Heart left ventricle (tissue), 13 donors: ENCODE measurements at regions not wholly inside any gene's neighbourhood (a gene's known extent, or its start where the extent isn't known, plus 50 kb on each side); places are given as distances from the start of the nearest gene placed in this dataset.

ENCODE experiments used
- CTCF ChIP-seq, 12 donors: fragments of 200-600 bp; sonication (generic) in 4 of 12; IDR thresholded peaks; one replicate each; pipeline versions ENCODE4 v1.5.0 to v1.8.0; 2018 to 2022; ENCODE audit warnings: antibody characterized with exemption in 12 of 12, mild to moderate bottlenecking in 5 of 12
- POLR2A ChIP-seq, 2 donors: fragments of 450-650 bp; IDR thresholded peaks; one replicate each; pipeline ENCODE4 v1.6.1; 2017; ENCODE audit warnings: antibody characterized with exemption in 2 of 2, mild to moderate bottlenecking in 2 of 2, moderate library complexity in 2 of 2
- donor health status: ischemic (EF 13 %, LVEDD 7.1; RV severe dilation, severe dysfunction).
- donor health status: DM: no; HTN: yes; CAD: no.
- donor health status: DM: no; HTN: no; CAD: no.
- donor health status: ischemic (EF 25% LVEDD 6.9; RV normal size, moderate dysfunction).
- donor health status: ischemic (EF 25% LVEDD 5.7; RV mildly dilated, moderate dysfunction).
- donor health status: ischemic (EF 35%, LVEDD 5.7; RV mildly dilated, moderate dysfunction).
- donor health status: nonischemic (EF 11% LVEDD 7.7; RV severe dilation, severe dysfunction).
- donor health status: DM: yes; HTN: yes; CAD: no.
- donor health status: PGD.
- donor health status: ischemic (EF 29% LVEDD 5.4; RV normal size, mild dysfunction).
- donor health status: nonischemic (EF 23%, LVEDD 6.1; RV moderate dilation, normal function).

GRCh38 chr5:117675646-117676045, 1101.0 kb upstream of the SEMA6A start:
- TF ChIP-seq CTCF (IDR thresholded peaks at IDR 0.05), result no peak
- TF ChIP-seq POLR2A (IDR thresholded peaks at IDR 0.05), result no peak
